Effector memory CD8-positive, alpha-beta T cell (primary cell): ENCODE measurements at regions not wholly inside any gene's neighbourhood (a gene's known extent, or its start where the extent isn't known, plus 50 kb on each side); places are given as distances from the start of the nearest gene placed in this dataset.
"Not testable (repeated sequence)": the region's sequence is repeated elsewhere in the genome, so short reads cannot be mapped to it uniquely, and the experiment has no call there.

ENCODE experiments used
- ATAC-seq: fragments of 150-1000 bp; cut with Tn5 transposase; replicated peaks from 2 replicates; pipeline ENCODE4 v1.10.0; 2021; ENCODE audit warnings: mild to moderate bottlenecking, moderate library complexity
- DNase-seq, 3 experiments: peaks; one replicate each; pipeline ENCODE4 v3.0.0; 2021
- H3K27ac Mint-ChIP-seq, 2 donors: one replicate each; pipeline ENCODE4 v1.8.0; 2022; ENCODE audit warnings: mild to moderate bottlenecking in 2 of 2, mixed read lengths in 2 of 2, moderate library complexity in 2 of 2
- H3K27me3 Mint-ChIP-seq, 2 donors: one replicate each; pipeline ENCODE4 v1.8.0; 2022; ENCODE audit warnings: mixed read lengths in 2 of 2
- H3K36me3 Mint-ChIP-seq: one replicate; pipeline ENCODE4 v1.8.0; 2022; ENCODE audit warnings: mild to moderate bottlenecking, moderate library complexity, mixed read lengths; ENCODE audit not compliant: insufficient read depth
- H3K4me1 Mint-ChIP-seq, 2 donors: one replicate each; pipeline ENCODE4 v1.8.0; 2022; ENCODE audit warnings: low read depth in 2 of 2, mixed read lengths in 2 of 2
- H3K4me3 Mint-ChIP-seq, 2 donors: one replicate each; pipeline ENCODE4 v1.8.0; 2022; ENCODE audit warnings: mild to moderate bottlenecking in 2 of 2, mixed read lengths in 2 of 2, moderate library complexity in 2 of 2
- H3K9me3 Mint-ChIP-seq, 2 donors: one replicate each; pipeline ENCODE4 v1.8.0; 2022; ENCODE audit warnings: mixed read lengths in 2 of 2

DNA sequence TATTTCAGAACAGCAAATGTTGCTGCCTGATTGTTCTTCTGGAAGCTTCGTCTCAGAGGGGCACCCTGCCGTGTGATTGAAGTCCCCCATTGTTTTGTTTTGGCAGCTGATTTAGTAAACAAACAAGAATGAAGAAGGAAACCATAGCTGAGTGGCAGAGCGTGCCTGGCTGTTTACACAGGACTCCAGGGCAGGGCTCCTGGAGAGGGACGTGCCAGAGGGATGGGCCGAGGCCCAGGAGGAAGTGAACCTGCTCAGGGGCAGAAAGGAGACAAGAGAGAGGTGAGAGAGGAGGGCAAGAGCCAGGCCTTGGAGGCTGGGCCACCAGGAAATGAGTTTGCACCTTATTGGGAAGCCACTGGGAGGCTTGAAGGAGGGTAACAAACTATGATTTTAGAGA is 85.5 kb upstream of the B3GAT1 start:
- Mint-ChIP-seq H3K27ac (peak overlapping the region in 1 of 2 donors; percentile 32), H3K4me3 (no peak overlapping the region), H3K4me1 (peaks cover 0 to 3% of the 10 kb centered on the region in 2 donors), H3K9me3 (peaks cover 6 to 10% of the 10 kb centered on the region in 2 donors), H3K36me3 (no peaks in the 10 kb centered on the region), H3K27me3 (peaks cover 50 to 61% of the 10 kb centered on the region in 2 donors)
- no peak for DNase-seq
- no peak for ATAC-seq

DNA sequence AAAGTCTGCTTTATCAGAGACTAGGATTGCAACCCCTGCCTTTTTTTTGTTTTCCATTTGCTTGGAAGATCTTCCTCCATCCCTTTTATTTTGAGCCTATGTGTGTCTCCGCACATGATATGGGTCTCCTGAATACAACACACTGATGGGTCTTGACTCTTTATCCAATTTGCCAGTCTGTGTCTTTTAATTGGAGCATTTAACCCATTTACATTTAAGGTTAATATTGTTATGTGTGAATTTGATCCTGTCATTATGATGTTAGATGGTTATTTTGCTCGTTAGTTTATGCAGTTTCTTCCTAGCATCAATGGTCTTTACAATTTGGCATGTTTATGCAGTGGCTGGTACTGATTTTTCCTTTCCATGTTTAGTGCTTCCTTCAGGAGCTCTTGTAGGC is 84.0 kb upstream of the B3GAT1 start:
- not testable (repeated sequence) for ATAC-seq, H3K4me1 Mint-ChIP-seq, DNase-seq, H3K36me3 Mint-ChIP-seq, H3K4me3 Mint-ChIP-seq, H3K27ac Mint-ChIP-seq, H3K9me3 Mint-ChIP-seq
- H3K27me3 Mint-ChIP-seq = peaks cover 44 to 46% of the 10 kb centered on the region in 2 donors

DNA sequence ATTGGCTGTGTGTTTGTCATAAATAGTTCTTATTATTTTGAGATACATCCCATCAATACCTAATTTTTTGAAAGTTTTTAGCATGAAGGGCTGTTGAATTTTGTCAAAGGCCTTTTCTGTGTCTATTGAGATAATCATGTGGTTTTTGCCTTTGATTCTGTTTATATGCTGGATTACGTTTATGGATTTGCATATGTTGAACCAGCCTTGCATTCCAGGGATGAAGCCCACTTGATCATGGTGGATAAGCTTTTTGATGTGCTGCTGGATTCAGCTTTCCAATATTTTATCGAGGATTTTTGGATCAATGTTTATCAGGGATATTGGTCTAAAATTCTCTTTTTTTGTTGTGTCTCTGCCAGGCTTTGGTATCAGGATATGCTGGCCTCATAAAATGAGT is 82.4 kb upstream of the B3GAT1 start:
- not testable (repeated sequence) for H3K27ac Mint-ChIP-seq, H3K36me3 Mint-ChIP-seq

GRCh38 chr11:134492411-134492810 is 80.4 kb upstream of the B3GAT1 start:
- peaks cover 30 to 35% of the 10 kb centered on the region in 2 donors for H3K27me3 Mint-ChIP-seq
- H3K4me3 Mint-ChIP-seq, ATAC-seq, H3K4me1 Mint-ChIP-seq, H3K36me3 Mint-ChIP-seq, H3K27ac Mint-ChIP-seq, H3K9me3 Mint-ChIP-seq, DNase-seq: not testable (repeated sequence)

More for the DNA sequence above, 82.4 kb upstream of the B3GAT1 start:
- H3K4me1 Mint-ChIP-seq, H3K9me3 Mint-ChIP-seq, DNase-seq, ATAC-seq, H3K4me3 Mint-ChIP-seq: not testable (repeated sequence)
- H3K27me3 Mint-ChIP-seq = peaks cover 32 to 35% of the 10 kb centered on the region in 2 donors

DNA sequence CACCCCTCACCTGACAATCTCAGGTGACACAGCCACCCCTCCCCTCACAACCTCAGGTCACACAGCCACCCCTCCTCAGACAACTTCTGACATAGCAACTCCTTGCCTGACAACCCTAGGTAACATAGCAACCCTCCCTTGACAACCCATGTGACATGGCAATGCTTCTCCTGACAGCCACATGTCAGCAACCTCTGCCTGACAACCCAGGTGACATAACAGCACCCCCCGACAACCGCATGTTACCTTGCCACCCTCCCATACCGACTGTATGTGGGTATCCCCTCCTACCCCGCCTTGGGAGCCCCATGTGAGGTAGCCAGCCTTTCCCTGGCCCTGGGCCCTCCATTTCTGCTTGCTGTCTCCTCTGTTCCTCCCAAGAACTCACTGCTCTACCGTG is 77.7 kb upstream of the B3GAT1 start:
- DNase-seq = no peak
- no peak overlapping the region for H3K27ac Mint-ChIP-seq
- H3K36me3 Mint-ChIP-seq = no peaks in the 10 kb centered on the region
- no peaks in the 10 kb centered on the region for H3K9me3 Mint-ChIP-seq
- no peak for ATAC-seq
- H3K4me3 Mint-ChIP-seq = no peak overlapping the region
- H3K4me1 Mint-ChIP-seq = peaks cover 0 to 5% of the 10 kb centered on the region in 2 donors
- H3K27me3 Mint-ChIP-seq = peaks cover 7 to 42% of the 10 kb centered on the region in 2 donors

DNA sequence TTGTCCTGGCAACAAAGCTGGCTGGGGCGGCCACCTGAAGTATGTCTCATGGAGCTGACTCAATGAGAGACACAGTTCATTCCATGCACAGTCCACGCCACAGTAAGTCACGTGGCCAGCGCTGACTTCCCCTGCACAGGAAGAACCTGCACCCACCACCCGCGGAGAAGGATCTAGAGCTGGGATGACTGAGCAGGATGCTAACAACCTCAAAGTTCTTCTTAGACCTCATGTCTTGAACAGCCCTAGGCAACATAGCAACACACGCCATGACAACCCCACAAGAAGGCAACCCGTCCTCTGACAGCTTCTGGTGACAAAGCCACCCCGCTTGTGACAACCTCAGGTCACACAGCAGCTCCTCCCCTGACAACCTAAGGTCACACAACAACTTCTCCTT is 76.9 kb upstream of the B3GAT1 start:
- DNase-seq = no peak
- Mint-ChIP-seq H3K9me3 (no peaks in the 10 kb centered on the region), H3K27me3 (peaks cover 7 to 49% of the 10 kb centered on the region in 2 donors), H3K4me1 (peaks cover 0 to 5% of the 10 kb centered on the region in 2 donors), H3K36me3 (no peaks in the 10 kb centered on the region), H3K4me3 (no peak overlapping the region), H3K27ac (no peak overlapping the region)
- ATAC-seq = peak; percentile 40

GRCh38 chr11:134488512-134488911 is 76.5 kb upstream of the B3GAT1 start:
- Mint-ChIP-seq H3K27me3 (peaks cover 7 to 49% of the 10 kb centered on the region in 2 donors), H3K4me1 (peaks cover 0 to 5% of the 10 kb centered on the region in 2 donors), H3K27ac (peak overlapping the region in 1 of 2 donors; percentile 45), H3K36me3 (no peaks in the 10 kb centered on the region), H3K4me3 (no peak overlapping the region), H3K9me3 (no peaks in the 10 kb centered on the region)
- DNase-seq (no peak), ATAC-seq (no peak)

- H3K27me3 Mint-ChIP-seq = peaks cover 7 to 49% of the 10 kb centered on the region in 2 donors
- H3K4me1 Mint-ChIP-seq = peaks cover 0 to 5% of the 10 kb centered on the region in 2 donors
- no peak overlapping the region for H3K4me3 Mint-ChIP-seq
- no peaks in the 10 kb centered on the region for H3K36me3 Mint-ChIP-seq
- no peak for ATAC-seq
- no peaks in the 10 kb centered on the region for H3K9me3 Mint-ChIP-seq
- DNase-seq = no peak
- peak overlapping the region in 1 of 2 donors; percentile 45 for H3K27ac Mint-ChIP-seq
Measured at GRCh38 chr11:134487696-134488095, 75.7 kb upstream of the B3GAT1 start.

DNA sequence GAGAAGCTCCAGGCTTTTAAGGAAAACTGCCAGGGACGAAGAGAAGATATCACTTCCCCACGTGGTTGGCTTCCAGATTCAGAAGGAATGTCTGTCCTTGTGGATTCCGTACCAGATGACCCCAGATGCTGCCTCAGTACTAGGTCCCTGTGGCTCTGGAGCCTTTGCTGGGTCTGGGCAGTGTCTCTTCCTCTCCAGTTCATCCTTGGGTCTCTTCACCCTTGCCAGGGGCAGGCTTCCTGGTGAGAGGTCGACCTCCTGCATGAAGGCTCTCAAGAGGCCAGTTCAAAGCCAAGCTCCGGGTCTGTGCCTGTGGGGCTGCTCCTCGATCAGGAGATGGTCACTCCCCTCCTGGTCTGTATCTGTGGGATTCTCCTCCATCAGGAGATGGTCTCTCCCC is 74.7 kb upstream of the B3GAT1 start:
- no peak overlapping the region for H3K4me3 Mint-ChIP-seq
- H3K27me3 Mint-ChIP-seq = peaks cover 7 to 56% of the 10 kb centered on the region in 2 donors
- H3K4me1 Mint-ChIP-seq = peaks cover 0 to 5% of the 10 kb centered on the region in 2 donors
- H3K27ac Mint-ChIP-seq = no peak overlapping the region
- DNase-seq (no peak), ATAC-seq (no peak)
- no peaks in the 10 kb centered on the region for H3K36me3 Mint-ChIP-seq
- H3K9me3 Mint-ChIP-seq = no peaks in the 10 kb centered on the region

- H3K27me3 Mint-ChIP-seq = peaks cover 7 to 59% of the 10 kb centered on the region in 2 donors
- no peaks in the 10 kb centered on the region for H3K9me3 Mint-ChIP-seq
- H3K4me1 Mint-ChIP-seq = peaks cover 0 to 5% of the 10 kb centered on the region in 2 donors
- H3K4me3 Mint-ChIP-seq = no peak overlapping the region
- H3K36me3 Mint-ChIP-seq = no peaks in the 10 kb centered on the region
- peak overlapping the region in 1 of 2 donors; percentile 22 for H3K27ac Mint-ChIP-seq
- no peak for DNase-seq
- ATAC-seq = no peak
Measured at GRCh38 chr11:134486106-134486505, 74.1 kb upstream of the B3GAT1 start.

DNA sequence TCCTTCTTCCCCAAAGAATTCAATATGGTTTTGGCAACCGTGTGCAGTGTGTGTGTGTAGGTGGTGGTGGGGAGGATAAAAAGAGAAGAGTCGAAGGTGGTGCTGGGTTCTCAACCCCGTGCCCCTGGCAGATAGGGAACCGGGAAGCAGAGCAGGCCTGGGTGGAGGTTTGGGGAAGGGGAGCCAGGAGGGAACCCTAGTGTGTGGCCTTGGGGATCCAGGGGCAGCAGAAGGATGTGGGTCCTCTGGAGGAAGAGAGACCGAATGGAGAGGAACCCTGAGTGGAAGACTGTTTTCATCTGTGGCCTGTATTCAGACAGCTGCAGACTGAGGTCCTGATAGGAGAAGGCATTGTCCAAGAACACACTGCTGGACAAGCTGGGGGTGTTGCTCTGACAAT is 73.3 kb upstream of the B3GAT1 start:
- Mint-ChIP-seq H3K4me1 (peaks cover 0 to 5% of the 10 kb centered on the region in 2 donors), H3K36me3 (no peaks in the 10 kb centered on the region), H3K27me3 (peaks cover 7 to 65% of the 10 kb centered on the region in 2 donors), H3K27ac (no peak overlapping the region), H3K9me3 (no peaks in the 10 kb centered on the region), H3K4me3 (no peak overlapping the region)
- no peak for DNase-seq
- ATAC-seq = no peak

DNA sequence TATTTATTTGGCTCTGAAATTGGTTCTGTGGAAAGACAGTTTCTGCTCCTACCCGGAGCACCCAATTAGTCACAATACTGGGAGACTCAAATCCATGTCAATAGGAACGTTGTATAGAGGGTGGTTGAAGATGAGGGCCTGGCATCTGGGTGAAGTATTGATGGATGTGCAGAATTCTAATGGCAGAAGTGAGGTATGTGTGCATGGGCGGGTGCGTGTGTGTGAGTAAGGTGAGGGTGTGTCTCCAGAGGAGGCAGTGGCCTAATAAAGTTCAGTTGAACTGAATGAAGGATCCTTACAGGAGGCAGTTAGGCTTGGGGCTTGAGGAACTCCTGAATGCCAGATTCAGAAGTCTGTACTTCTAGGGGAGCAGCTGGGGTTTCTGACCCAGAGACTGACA is 71.8 kb upstream of the B3GAT1 start:
- no peak for DNase-seq
- Mint-ChIP-seq H3K4me3 (no peak overlapping the region), H3K27ac (no peak overlapping the region), H3K36me3 (no peaks in the 10 kb centered on the region), H3K27me3 (peaks cover 12 to 72% of the 10 kb centered on the region in 2 donors), H3K4me1 (peaks cover 0 to 4% of the 10 kb centered on the region in 2 donors), H3K9me3 (no peaks in the 10 kb centered on the region)
- ATAC-seq = no peak

GRCh38 chr11:134483291-134483690 is 71.2 kb upstream of the B3GAT1 start:
- no peaks in the 10 kb centered on the region for H3K36me3 Mint-ChIP-seq
- no peak overlapping the region for H3K27ac Mint-ChIP-seq
- DNase-seq (no peak), ATAC-seq (no peak)
- no peak overlapping the region for H3K4me3 Mint-ChIP-seq
- H3K9me3 Mint-ChIP-seq = no peaks in the 10 kb centered on the region
- H3K4me1 Mint-ChIP-seq = no peaks in the 10 kb centered on the region
- peaks cover 12 to 72% of the 10 kb centered on the region in 2 donors for H3K27me3 Mint-ChIP-seq

DNA sequence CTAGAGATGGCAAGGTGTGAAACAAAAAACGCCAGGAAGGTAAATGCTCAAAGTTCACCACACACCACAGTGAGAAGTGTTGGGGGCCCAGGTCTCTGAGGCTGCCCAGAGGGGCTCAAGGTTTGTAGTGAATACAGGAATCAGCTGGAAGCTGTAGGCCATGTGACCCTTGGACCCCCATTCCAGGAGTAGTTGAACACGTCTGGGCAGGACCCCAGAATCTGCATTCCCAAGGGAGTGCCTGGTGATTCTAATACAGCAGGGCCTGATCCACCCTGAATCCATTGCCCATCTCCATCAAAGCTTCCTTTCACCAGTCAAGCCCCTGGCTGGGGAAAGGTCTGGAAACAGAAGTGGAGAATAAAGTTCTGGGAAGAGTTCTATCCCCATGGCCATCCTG is 70.8 kb upstream of the B3GAT1 start:
- H3K9me3 Mint-ChIP-seq = no peaks in the 10 kb centered on the region
- H3K4me1 Mint-ChIP-seq = no peaks in the 10 kb centered on the region
- DNase-seq = no peak
- ATAC-seq = no peak
- no peaks in the 10 kb centered on the region for H3K36me3 Mint-ChIP-seq
- no peak overlapping the region for H3K4me3 Mint-ChIP-seq
- H3K27ac Mint-ChIP-seq = no peak overlapping the region
- peaks cover 15 to 71% of the 10 kb centered on the region in 2 donors for H3K27me3 Mint-ChIP-seq
